ENCODE measurements at regions not wholly inside any gene's neighbourhood (a gene's known extent, or its start where the extent isn't known, plus 50 kb on each side); places are given as distances from the start of the nearest gene placed in this dataset.

DNA sequence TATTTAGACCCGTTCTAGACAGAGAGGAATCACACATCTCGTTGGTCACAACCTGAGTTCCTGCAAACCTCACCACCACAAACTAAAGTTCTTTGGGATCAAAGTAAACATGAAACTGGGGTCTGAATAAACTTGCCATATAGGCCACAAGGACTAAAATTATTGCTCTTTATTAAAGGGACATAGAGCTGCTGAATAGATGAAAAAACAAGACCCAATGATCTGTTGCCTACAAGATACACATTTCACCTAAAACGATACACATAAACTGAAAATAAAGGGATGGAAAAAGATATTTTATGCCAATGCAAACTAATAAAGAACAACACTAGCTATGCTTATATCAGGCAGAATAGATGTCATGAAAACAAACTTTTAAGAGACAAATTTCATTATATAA lies 623.0 kb downstream of the TBC1D32 start:
- TF ChIP-seq ZNF57 (CRISPR knock-in tag; IDR thresholded peaks at IDR 0.05) (no peak), RNF2 (IDR thresholded peaks at IDR 0.05) (no peak), CCAR2 (IDR thresholded peaks at IDR 0.05; ENCODE audit: low read depth, low read length) (no peak), GTF2A2 (tag; IDR thresholded peaks at IDR 0.05) (no peak), MED1 (CRISPR knock-in tag; IDR thresholded peaks at IDR 0.05; ENCODE audit: borderline replicate concordance) (no peak)
- TF ChIP-seq, protein P1, sequence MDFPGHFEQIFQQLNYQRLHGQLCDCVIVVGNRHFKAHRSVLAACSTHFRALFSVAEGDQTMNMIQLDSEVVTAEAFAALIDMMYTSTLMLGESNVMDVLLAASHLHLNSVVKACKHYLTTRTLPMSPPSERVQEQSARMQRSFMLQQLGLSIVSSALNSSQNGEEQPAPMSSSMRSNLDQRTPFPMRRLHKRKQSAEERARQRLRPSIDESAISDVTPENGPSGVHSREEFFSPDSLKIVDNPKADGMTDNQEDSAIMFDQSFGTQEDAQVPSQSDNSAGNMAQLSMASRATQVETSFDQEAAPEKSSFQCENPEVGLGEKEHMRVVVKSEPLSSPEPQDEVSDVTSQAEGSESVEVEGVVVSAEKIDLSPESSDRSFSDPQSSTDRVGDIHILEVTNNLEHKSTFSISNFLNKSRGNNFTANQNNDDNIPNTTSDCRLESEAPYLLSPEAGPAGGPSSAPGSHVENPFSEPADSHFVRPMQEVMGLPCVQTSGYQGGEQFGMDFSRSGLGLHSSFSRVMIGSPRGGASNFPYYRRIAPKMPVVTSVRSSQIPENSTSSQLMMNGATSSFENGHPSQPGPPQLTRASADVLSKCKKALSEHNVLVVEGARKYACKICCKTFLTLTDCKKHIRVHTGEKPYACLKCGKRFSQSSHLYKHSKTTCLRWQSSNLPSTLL (IDR thresholded peaks at IDR 0.05) = no peak
- TF ChIP-seq, protein P2, sequence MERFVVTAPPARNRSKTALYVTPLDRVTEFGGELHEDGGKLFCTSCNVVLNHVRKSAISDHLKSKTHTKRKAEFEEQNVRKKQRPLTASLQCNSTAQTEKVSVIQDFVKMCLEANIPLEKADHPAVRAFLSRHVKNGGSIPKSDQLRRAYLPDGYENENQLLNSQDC (CRISPR knock-in tag; IDR thresholded peaks at IDR 0.05) = no peak
- H3K36me3 ChIP-seq (ENCODE audit: control insufficient read depth, insufficient read depth, low read length) = no peaks in the 10 kb centered on the region
- no peak overlapping the region for H2AFZ ChIP-seq (ENCODE audit: low read depth, low read length)
- POLR2A ChIA-PET = no interaction called here
- H3K9ac ChIP-seq (ENCODE audit: insufficient read depth in 1 of 2, low read depth in 2 of 2, low read length in 2 of 2) = no peak overlapping the region
- CTCF ChIA-PET (ENCODE audit: low intra/inter-chr PET ratio) = no interaction called here
- WGBS (ENCODE audit: insufficient coverage, low coverage, missing lambda C conversion rate) = 0% methylated on average over 3 of the region's 3 CpGs
- FAIRE-seq = no peak
- ATAC-seq = no peak
- H4K20me1 ChIP-seq (replicated peaks; ENCODE audit: control insufficient read depth, insufficient read depth, low read length) = no peaks in the 10 kb centered on the region
- intact Hi-C loops (cut with micrococcal nuclease) = no loop called here
- H3K27ac ChIP-seq (ENCODE audit: extremely low read depth, low read depth, low read length) = no peak overlapping the region
- no TSS peak for BruUV-seq (replicated peaks)
- H3K79me2 ChIP-seq (ENCODE audit: control insufficient read depth, insufficient read depth, low read length) = no peaks in the 10 kb centered on the region
- H3K9me1 ChIP-seq (ENCODE audit: control insufficient read depth, insufficient read depth, low read length) = no peaks in the 10 kb centered on the region
- no peaks in the 10 kb centered on the region for H3K27me3 ChIP-seq (ENCODE audit: control insufficient read depth in 2 of 2, insufficient read depth in 2 of 2, low read length in 2 of 2)
- DNase-seq (ENCODE audit: extremely low read depth in 1 of 4, low spot score in 3 of 4) = no peak
- H3K4me1 ChIP-seq (replicated peaks in 1 of 2; ENCODE audit: control insufficient read depth in 2 of 2, insufficient read depth in 2 of 2, low read length in 2 of 2) = no peaks in the 10 kb centered on the region
- H3K4me3 ChIP-seq = no peak overlapping the region
- H3K9me3 ChIP-seq (replicated peaks; ENCODE audit: control insufficient read depth, insufficient read depth, low read depth, low read length) = no peaks in the 10 kb centered on the region; the same call in 1 of the 2 replicates
- in situ Hi-C loops (cut with MboI) = no loop called here
- H3K4me2 ChIP-seq (ENCODE audit: insufficient read depth, low read length) = no peak overlapping the region
